ENCODE measurements at regions not wholly inside any gene's neighbourhood (a gene's known extent, or its start where the extent isn't known, plus 50 kb on each side); places are given as distances from the start of the nearest gene placed in this dataset.

DNA sequence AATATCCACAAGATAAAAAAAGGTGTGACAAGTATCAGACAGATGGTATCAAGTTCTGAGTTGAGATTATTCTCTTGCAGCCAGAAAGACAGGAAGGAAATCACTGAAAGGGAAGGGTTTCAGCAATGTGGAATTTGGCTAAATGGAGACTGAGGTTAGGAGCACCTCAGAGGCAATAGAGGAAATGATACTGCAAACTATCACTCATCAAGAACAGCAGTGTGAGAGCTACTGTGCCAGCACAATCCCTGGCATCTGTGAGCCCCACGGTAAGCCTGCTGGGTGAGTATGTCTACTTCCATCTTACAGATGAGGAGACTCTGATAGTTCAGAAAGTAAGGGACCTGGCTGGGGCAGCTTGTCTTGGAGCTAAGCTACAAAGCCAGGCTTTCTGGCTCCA lies 162.0 kb downstream of the SALL1 start:
- TF ChIP-seq, protein P1, sequence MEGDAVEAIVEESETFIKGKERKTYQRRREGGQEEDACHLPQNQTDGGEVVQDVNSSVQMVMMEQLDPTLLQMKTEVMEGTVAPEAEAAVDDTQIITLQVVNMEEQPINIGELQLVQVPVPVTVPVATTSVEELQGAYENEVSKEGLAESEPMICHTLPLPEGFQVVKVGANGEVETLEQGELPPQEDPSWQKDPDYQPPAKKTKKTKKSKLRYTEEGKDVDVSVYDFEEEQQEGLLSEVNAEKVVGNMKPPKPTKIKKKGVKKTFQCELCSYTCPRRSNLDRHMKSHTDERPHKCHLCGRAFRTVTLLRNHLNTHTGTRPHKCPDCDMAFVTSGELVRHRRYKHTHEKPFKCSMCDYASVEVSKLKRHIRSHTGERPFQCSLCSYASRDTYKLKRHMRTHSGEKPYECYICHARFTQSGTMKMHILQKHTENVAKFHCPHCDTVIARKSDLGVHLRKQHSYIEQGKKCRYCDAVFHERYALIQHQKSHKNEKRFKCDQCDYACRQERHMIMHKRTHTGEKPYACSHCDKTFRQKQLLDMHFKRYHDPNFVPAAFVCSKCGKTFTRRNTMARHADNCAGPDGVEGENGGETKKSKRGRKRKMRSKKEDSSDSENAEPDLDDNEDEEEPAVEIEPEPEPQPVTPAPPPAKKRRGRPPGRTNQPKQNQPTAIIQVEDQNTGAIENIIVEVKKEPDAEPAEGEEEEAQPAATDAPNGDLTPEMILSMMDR (IDR thresholded peaks at IDR 0.05), result no peak
- no peak for TF ChIP-seq POLR2A (IDR thresholded peaks at IDR 0.05)

Measured in heart left ventricle (tissue), 13 donors.